ENCODE measurements at regions not wholly inside any gene's neighbourhood (a gene's known extent, or its start where the extent isn't known, plus 50 kb on each side); places are given as distances from the start of the nearest gene placed in this dataset.

- no peak for TF ChIP-seq POLR2A (IDR thresholded peaks at IDR 0.05)
- TF ChIP-seq CTCF (IDR thresholded peaks at IDR 0.05): no peak
Observed at GRCh38 chr12:126798449-126798848, 1468.5 kb upstream of the TMEM132C start.

Data from heart left ventricle (tissue), 13 donors.